NCI-H69 (cell line): ENCODE measurements at regions not wholly inside any gene's neighbourhood (a gene's known extent, or its start where the extent isn't known, plus 50 kb on each side); places are given as distances from the start of the nearest gene placed in this dataset.

Source experiments
- DNase-seq: peaks from one replicate; lab custom pipeline; 2025; lab: John Stamatoyannopoulos, UW

DNA sequence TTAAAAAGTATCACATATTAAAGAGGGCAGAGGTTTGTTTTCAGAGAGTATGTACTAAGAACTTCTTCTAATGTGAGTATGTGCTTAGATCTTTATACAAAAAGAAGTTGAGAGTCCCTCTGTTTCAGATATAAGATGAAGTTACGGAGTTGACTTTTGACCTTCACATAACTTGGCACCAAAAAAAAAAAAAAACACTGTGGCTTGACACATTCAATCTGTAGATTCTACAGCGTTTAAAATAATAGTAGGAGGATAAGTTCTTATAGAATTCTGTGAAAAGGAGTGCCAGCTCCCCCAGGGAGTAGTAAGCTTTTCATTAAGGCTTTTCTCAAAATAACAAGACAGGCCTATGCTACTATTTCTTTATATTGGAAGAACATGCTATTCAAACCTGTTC is 105.4 kb upstream of the LRP1B start:
- no peak for DNase-seq

DNA sequence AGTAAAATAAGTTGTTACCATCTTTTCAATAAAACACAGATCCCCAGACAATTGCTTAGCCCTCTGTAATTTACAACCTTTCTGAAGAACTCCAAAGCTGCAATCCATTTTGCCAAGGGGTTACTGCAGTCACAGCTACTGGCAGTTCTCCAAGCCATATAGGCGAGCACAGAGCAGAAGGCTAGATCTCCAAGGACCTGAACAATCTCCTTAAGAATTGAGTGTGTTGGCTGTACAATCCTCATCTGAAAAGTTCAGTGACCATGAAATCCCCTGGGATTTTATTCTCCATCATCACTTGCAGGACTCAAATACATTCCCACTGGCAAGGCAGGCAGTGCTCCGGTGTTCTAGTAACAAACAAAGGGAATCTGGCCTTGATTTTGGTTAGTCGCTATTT is 103.9 kb upstream of the LRP1B start:
- peak; percentile 79 for DNase-seq

DNA sequence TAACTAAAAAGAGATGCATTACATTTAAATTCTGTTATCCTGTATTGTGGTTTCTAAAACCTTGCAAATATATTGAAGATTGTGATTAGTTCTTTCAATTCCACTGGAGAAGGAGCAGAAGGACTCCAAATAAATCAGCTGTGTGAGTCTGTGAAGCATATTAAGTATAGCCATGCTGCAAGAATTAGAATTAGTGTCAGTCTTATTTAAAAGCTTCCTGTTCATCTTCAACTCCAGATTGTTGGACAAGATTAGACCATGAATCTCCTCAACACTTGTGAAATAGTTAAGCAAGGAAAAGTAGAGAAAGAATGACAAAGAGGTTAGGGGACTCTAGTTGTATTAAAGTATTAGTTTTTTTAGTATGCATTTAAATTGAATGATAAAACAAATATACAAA is 92.5 kb upstream of the LRP1B start:
- peak; percentile 6 for DNase-seq

DNA sequence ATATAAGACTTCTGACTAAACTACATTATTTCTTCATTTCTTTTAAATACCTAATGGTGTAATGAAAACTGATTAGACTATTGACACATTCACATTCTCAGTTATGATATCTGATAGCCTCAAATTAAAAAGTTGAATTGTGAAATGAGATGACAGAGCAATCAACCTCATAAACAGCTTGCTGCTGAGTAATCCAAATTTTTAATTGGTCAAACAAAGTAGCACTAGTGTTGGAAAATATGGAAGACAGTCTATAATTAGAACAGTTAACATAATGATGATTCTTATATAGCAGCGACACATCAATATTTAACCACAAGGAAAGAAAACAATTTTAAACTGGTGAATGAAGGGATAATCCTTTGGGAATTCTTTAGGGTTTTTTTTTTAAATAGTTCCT is 91.9 kb upstream of the LRP1B start:
- DNase-seq: peak; percentile 78

DNA sequence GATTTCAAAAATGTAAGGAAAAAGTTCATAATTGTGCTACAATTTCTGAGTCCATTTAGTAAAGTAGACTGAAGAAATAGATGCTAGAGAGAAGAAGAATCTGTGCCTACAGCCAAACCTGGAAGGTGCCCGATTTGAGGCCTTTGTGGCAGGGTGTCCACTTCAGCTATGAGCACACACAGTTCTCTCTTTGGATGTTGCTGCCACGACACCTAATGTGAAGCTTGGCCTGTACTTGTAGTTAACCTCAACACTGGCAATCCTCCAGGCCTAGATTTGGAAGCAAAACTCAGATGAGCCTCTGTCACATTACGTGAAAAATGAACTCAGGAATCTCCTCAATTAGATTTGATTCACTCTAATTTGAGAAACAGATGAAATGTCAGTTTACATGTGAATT is 90.1 kb upstream of the LRP1B start:
- DNase-seq: peak; percentile 72

DNA sequence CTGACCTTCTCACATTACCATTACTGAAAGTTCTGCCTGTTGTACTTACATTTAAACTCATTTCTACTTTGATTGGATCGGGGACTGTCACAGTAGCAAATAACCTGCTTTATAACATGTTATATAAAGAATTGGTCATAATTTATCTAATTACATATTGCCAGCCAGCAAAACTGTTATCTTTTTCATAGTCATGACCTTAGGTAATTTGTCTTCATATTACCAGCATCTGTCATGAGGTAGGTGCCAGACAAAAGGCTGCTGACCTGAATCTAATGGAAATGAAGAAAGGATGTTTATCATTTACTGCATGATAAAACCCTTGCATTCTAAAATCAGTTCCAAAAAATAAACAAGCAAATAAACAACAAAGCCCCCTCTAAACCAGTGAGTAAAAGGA is 89.4 kb upstream of the LRP1B start:
- peak; percentile 69 for DNase-seq

DNA sequence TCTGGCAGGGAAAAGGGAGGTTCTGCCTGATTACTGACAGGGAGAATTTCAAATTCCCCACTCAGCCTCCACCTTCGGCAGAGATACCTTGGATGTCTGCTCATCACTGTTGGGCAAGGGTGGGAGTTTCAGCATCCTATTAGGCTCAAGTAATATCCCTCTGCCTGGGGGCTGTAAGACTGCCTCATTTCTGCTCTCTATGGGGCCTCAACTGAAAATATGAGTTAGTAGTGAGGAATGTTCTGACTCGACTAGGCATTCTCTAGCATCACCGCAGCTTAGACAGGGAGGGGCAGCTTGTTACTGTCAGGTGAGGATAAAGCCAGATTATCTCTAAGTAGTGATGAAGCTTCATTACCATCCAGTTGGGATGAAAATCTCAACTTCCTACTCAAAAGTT is 87.7 kb upstream of the LRP1B start:
- DNase-seq: no peak

DNA sequence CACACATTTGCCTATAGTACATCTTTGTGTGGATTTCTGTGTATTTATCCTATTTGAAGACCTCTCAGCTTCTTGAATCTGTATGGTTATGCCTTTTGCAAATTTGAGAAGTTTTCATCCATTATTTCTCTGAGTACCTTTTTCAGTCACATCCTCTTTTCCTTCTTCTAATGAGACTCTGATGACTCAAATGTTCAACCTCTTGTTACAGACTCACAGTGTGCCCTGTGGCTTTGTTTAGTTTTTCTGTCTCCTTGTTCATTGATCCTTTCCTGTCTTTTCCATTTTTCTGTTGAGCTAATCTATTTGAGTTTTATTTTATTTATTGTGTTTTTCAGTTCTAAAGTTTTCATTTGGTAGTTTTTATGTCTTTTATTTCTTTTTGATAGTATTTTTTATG is 87.0 kb upstream of the LRP1B start:
- DNase-seq: no peak

DNA sequence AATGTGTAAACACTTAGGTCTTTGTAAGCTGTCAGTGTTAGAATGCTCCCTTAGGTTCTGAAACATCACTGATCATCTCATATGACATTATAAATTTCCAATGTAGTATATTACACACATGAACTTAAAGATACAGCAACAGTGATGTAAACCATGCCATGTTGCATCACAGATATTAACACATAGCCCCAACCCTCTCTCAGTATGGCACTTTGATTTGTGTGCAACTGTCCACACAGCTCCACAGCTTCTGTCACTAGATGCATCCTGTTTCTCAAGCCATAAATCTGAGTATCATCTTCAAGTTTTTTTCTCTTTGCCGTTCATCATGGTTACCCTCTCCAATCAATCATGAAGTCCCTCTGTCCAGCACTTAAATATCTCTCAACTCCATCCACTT is 69.2 kb upstream of the LRP1B start:
- no peak for DNase-seq

DNA sequence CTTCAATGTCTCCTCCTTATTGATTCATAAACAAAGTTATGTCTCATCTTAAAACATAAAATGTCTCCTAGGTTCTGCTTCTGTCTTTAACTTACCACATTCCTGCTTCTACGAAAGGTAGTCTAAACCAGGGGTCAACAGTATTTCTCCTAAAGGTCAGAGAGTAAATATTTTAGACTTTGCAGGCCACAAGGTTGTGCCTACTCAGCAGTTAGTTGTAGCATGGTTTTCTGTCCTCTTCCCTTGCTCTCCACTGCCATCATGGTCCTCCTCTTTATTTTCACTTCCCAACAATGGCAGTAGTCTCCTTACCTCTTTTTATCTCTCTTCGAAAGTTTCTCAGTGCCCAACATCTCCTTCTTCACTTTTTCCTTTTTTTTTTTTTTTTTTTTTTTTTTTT is 68.3 kb upstream of the LRP1B start:
- no peak for DNase-seq

DNA sequence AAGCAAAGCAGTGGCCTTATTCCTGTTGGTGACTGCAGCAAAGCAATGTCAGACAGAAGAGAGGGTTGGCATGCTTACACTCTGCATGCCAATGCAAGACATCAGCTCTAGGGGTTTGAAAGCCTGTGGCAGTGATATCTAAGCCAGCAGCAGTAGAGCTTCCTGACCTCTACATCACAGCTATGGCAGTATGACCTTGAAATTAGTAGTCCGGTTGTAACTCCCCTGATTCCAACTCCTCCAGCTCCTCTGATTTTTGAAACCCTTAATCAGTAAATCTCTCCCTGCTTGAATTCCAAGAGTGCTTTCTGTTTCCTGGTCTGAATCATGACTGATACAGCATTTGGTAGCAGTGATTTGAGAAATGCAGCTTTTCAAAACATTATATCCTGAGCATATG is 60.0 kb upstream of the LRP1B start:
- DNase-seq: no peak

DNA sequence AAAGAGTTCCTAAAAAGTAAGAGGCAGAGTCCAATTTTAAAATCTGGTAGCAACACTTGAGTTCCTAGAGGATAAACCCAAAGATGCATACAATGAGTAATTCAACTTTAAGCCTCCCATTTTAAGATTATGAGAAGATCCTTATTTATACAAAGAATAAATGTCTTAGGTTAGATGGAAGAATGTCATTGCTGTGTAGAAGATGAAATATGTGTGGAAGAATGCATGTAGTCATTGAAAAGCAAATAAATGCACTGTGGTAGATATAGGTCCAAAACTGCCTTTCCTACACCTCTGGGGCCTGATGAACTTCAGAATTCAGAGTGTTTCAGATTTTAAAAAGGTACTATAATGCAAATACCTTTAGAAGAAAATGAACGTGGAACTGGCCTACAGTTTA is 58.7 kb upstream of the LRP1B start:
- DNase-seq: no peak

DNA sequence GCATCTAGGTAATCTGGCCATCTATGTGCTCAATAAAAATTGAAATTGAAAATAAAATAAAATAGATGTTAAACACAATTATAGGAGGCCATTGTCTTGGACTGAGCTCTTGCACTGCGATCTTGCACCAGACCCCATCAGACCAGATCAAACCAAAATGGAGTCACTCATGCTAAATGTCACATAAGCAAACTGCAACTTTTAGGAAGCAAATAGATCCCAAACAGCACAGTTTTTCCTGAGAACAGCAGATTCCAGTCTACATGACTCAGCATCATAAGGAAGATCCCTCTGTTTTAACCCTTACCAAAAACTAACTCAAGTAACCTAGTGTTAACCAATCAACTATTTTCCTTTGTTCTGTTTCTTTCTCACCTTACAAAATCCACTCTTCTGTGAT is 57.7 kb upstream of the LRP1B start:
- DNase-seq: no peak

DNA sequence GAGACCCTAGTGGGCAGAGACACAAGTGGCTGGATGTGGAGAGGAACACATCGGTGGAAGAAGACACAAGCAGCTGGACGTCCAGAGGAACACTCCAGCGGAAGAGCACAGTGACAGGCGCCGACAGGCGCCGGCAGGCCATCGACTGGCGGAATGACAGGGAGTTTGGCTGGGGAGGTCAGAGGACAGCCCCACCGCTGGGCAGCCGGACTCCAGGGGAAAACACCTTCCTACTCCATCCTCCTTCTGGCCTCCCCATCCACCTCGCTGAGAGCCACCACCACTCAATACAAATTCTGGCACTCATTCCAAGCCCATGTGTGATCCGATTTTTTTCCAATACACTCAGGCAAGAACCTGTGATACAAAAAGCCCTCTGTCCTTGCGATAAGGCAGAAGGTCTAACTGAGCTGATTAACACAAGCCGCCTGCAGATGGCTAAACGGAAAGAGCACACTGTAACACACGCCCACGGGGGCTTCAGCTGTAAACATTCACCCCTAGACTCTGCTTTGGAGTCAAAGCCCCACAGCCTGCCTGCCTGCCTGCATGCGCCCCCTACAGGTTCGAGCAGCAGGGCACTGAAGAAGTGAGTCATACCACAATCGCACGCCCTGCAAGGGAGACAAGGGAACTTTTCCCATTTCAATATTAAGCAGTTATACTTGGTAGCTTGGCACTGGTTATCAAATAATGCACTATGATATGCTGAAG is 50.2 kb upstream of the LRP1B start:
- DNase-seq: peak; percentile 18
